ENCODE measurements at regions not wholly inside any gene's neighbourhood (a gene's known extent, or its start where the extent isn't known, plus 50 kb on each side); places are given as distances from the start of the nearest gene placed in this dataset.

DNA sequence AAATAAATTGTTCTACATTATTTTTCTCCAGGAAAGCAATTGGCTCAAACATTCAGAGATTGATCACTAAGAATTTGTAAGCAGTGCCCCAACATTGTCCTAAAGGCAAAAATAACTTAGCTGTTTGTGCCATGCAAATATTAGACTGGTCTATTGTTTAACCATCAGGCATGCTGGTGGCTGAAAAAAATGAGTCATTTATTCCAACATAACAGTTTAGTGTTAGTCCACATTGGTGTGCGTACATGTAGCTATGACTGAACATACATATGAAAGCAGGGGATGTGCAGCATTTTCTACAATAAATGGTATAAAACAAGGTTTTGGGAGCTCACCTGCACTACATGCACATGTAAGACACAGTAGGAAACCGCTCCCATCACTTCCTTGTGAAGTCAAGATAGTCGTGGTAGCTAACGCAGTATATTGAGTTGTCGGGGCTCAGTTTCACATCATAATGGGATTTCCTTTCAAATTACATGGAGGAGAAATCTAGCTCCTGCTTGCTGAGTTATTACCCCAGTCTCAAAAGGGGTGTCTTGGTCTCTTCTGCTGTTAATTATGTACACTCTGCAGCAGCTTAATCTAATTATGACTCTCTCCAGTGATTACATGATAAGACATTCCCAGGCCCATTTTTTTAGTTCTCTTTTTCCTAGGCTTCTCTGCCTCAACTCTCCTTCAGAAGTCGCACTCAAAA, 199.4 kb downstream of the LYPLAL1 start:
- DNase-seq = no peak
- H3K9ac ChIP-seq (ENCODE audit: low read depth in 2 of 2, low read length in 2 of 2) = no peak overlapping the region
- no peak overlapping the region for H3K27ac ChIP-seq
- intact Hi-C loops (cut with DNase I) = no loop called here
- H3K27me3 ChIP-seq = no peaks in the 10 kb centered on the region
- no peaks in the 10 kb centered on the region for H3K4me1 ChIP-seq
- no peak overlapping the region for H3K4me3 ChIP-seq
- no peaks in the 10 kb centered on the region for H3K36me3 ChIP-seq
- TF ChIP-seq, protein P1, sequence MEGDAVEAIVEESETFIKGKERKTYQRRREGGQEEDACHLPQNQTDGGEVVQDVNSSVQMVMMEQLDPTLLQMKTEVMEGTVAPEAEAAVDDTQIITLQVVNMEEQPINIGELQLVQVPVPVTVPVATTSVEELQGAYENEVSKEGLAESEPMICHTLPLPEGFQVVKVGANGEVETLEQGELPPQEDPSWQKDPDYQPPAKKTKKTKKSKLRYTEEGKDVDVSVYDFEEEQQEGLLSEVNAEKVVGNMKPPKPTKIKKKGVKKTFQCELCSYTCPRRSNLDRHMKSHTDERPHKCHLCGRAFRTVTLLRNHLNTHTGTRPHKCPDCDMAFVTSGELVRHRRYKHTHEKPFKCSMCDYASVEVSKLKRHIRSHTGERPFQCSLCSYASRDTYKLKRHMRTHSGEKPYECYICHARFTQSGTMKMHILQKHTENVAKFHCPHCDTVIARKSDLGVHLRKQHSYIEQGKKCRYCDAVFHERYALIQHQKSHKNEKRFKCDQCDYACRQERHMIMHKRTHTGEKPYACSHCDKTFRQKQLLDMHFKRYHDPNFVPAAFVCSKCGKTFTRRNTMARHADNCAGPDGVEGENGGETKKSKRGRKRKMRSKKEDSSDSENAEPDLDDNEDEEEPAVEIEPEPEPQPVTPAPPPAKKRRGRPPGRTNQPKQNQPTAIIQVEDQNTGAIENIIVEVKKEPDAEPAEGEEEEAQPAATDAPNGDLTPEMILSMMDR (IDR thresholded peaks at IDR 0.05) = no peak
- no peaks in the 10 kb centered on the region for H3K9me3 ChIP-seq

DNA sequence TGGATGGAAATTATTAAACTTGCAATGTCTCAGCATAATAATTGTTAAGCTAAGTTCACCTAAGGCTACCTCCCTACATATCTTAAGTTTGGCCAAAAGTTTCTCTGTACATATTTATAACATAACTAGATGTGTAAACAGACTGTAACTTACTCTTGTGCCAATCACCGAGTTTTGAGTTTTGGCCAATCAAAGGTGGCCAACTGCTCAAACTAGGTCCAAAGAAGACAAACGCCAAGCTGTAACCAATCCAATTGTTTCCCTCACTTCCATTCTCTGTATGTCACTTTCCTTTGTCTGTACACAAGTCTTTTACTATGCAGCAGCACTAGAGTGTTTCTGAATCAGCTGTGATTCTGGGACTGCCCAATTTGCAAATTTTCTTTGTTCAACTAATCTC, 197.8 kb downstream of the LYPLAL1 start:
- Histone ChIP-seq H3K27me3 (no peaks in the 10 kb centered on the region), H3K4me3 (no peak overlapping the region), H3K27ac (no peak overlapping the region), H3K9ac (ENCODE audit: low read depth in 2 of 2, low read length in 2 of 2) (no peak overlapping the region), H3K36me3 (no peaks in the 10 kb centered on the region), H3K4me1 (no peaks in the 10 kb centered on the region), H3K9me3 (no peaks in the 10 kb centered on the region)
- TF ChIP-seq, protein P1 (IDR thresholded peaks at IDR 0.05) = no peak
- DNase-seq = no peak
- intact Hi-C loops (cut with DNase I) = no loop called here

DNA sequence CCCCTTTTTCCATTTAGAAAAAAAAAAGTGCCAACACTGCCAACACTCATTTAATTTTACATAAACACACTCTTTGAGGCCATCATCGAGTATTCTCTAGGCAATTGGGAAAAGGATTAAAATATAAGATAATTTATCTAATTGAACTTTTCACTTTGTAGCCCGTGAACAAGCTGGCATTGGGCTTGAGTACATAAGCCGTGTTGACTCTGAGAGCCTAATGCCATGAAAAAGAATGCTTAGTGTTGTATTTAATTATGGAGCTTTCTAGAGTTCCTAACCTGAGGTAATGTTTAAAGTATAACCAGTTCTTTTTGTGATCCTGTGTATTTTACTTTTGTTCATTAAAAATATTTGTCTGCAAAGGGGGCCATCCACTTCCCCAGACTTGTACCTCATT, 193.8 kb downstream of the LYPLAL1 start:
- Histone ChIP-seq H3K27me3 (no peaks in the 10 kb centered on the region), H3K9ac (ENCODE audit: low read depth in 2 of 2, low read length in 2 of 2) (no peak overlapping the region), H3K36me3 (no peaks in the 10 kb centered on the region), H3K9me3 (no peaks in the 10 kb centered on the region), H3K27ac (no peak overlapping the region), H3K4me1 (no peaks in the 10 kb centered on the region), H3K4me3 (no peak overlapping the region)
- DNase-seq = no peak
- intact Hi-C loops (cut with DNase I) = no loop called here
- TF ChIP-seq, protein P1 (IDR thresholded peaks at IDR 0.05) = no peak

DNA sequence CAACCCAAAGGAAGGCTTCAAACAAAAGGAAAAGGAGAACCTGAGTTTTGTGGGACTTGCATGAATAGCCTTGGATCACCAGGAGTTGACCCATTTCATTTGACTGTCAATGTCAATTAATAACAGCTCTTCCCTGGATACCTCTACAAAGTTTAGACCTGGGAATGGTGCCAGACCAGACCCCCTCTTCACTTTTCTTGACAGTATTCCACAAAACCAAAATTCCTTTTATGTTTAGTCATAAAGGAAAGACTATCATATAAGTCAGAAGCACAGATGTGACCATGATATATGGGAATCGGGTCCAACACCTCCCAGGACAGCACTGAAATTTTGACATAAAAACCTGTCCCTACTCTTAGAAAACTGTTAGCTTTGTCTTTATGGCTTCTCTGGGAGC, 191.8 kb downstream of the LYPLAL1 start:
- no peak for DNase-seq

DNA sequence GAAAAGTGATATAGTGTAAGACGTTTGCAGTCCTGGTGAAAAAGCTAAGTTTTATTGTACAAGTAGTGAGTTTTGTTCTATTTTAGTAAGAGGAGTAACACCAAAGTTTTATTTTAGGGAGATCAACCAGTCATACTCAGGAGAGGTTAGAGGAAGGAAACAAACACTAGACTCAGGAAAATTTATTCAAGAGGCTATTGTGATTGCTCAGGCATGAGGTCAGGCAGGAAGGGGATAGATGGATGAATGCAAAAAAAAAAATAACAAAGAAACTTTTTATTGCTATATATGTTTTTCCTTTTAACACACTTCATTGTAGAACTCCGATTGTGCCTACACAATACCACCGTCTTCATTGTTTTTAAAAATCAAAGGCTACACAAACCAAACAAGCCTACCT, 189.0 kb downstream of the LYPLAL1 start:
- TF ChIP-seq, protein P1 (IDR thresholded peaks at IDR 0.05) = no peak
- intact Hi-C loops (cut with DNase I) = no loop called here
- no peaks in the 10 kb centered on the region for H3K9me3 ChIP-seq
- DNase-seq = no peak
- H3K4me1 ChIP-seq = no peaks in the 10 kb centered on the region
- H3K9ac ChIP-seq (ENCODE audit: low read depth in 2 of 2, low read length in 2 of 2) = no peak overlapping the region
- H3K27me3 ChIP-seq = no peaks in the 10 kb centered on the region
- no peak overlapping the region for H3K4me3 ChIP-seq
- no peak overlapping the region for H3K27ac ChIP-seq
- no peaks in the 10 kb centered on the region for H3K36me3 ChIP-seq

More for the DNA sequence above, 191.8 kb downstream of the LYPLAL1 start:
- Histone ChIP-seq H3K9me3 (no peaks in the 10 kb centered on the region), H3K27me3 (no peaks in the 10 kb centered on the region), H3K27ac (no peak overlapping the region), H3K4me1 (no peaks in the 10 kb centered on the region), H3K36me3 (no peaks in the 10 kb centered on the region), H3K9ac (ENCODE audit: low read depth in 2 of 2, low read length in 2 of 2) (no peak overlapping the region), H3K4me3 (no peak overlapping the region)
- intact Hi-C loops (cut with DNase I) = no loop called here
- TF ChIP-seq, protein P1 (IDR thresholded peaks at IDR 0.05) = no peak

Measured in colonic mucosa (tissue), 4 donors.